Fibroblast of gingiva (primary cell): ENCODE measurements at regions not wholly inside any gene's neighbourhood (a gene's known extent, or its start where the extent isn't known, plus 50 kb on each side); places are given as distances from the start of the nearest gene placed in this dataset.
"Not testable (repeated sequence)": the region's sequence is repeated elsewhere in the genome, so short reads cannot be mapped to it uniquely, and the experiment has no call there.

Experiments used
- DNase-seq: peaks from one replicate; pipeline ENCODE4 v3.0.0-alpha.2; 2011; ENCODE audit warnings: low read depth

DNA sequence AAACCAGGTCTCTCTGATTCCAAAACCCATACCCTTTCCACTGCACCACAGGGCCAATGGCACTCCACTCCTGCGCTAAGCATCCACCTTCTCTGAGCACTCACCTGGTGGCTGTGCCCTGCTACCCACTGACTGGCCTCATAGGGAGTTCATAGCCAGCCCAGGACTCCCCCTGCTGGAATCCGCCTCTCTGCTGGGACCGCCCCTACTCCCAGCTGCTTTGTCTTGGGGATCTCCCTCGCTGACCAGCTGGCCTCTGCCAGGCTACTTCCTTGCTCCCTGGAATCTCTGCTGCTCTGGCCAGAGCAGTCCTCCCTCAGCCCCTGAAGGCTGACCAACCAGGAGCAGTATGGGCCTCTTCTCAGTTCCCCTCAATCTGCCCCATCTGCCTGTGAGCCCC lies 129.7 kb downstream of the FAXC start:
- no peak for DNase-seq

DNA sequence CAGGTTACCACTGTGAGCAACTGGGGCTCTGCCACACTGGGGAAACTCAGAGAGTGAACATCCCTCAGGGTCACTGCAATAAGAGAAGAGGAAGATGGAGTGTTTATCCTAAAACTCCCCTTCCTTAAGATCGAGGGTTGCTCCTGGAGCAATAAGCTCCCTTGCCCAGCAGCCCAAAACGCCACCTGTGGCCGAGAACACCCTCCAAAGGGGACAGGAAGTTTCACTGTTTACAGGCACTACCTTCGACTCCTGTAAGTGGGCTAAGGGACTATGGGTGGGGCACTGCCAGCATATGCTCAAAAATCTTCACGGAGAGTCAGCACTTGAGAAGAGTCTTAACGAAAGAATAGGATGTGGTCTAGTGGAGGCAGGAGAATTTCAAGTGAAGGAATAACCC lies 132.5 kb downstream of the FAXC start:
- DNase-seq: no peak

DNA sequence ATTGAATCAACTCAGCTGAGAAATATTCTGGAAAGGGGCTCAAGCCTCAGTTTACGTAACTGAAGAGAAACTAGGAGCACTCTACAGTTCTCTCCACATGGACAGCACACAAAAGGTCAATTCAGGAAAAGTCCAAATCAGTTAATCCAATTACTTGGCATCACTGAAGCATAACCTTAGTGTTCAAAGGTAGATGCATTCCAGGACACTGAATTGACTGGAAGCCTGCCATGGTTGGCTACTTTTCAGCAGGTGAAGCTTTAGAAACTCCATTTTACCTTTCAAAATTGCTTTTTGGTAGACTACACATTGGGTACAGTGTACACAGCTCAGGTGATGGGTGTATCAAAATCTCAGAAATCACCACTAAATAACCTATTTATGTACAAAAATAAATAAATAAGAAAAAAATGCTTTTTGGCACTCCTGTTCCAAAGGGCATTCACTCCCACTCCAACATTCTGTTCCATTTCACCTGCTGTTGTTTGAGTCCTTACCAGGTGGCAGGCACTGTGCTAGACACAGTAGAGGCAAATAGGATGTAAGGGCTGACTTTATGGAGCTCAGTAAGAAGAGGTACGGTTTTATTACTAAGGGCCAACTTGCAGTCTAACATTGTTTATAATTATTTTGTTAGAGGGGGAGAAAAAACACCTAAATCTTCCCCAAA lies 153.4 kb downstream of the FAXC start:
- DNase-seq: no peak

DNA sequence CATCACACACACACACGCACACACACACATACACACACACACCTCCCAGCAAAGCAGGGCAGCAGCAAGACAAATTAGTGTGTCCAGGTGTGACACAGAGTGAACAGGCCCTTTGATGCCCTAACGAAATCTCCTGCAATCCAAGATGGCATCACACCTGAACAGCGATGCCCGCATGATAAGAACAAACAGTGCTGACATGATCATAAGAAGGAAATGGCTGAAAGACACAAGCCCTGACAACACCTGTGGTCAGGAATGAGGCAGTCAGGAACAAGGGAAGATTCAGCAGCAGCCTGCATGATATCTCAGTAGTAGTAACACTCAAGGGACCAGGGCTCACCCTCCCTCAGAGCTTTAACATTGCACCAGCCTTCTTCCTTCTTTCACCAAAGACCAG lies 156.9 kb downstream of the FAXC start:
- no peak for DNase-seq

DNA sequence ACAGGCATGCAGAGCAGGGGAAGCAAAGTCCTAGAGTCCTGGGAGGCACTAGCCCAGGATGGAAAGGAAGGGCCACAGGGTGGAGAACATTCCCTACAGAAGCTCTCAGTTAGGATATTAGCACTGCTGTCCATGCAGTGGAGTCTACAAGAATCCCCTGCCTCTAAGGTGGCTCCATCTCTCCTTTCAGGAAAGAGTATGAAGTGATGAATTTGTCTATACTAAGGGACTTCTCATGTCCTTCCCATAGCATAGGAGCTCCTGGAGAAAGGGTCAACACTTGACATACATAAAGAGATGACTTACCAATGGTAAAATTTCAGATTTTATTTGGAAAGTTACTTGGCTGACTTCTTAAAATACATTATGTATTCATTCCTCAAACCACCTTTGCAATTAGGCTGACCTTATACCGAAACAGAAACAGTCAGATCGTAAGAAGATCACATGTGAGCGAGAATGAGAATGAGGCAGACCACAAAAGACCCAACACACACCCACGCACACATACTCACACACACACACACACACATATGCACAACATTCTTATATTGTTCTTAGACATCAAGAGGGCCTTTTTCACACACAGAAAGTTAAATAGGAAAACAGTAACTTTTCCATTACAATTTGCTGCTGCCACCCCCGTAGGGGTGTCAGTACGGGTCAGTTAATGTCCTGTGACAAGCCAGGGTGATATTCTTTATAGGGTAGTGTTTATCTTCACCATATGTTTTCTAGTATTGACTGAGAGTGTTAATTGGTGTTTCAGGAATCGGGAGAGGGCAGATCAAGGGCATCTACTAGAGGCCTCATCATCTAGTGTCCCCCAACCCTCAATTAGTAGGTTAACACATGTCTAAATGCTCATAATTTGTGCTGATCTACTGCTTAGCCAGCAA lies 159.4 kb downstream of the FAXC start:
- no peak for DNase-seq

DNA sequence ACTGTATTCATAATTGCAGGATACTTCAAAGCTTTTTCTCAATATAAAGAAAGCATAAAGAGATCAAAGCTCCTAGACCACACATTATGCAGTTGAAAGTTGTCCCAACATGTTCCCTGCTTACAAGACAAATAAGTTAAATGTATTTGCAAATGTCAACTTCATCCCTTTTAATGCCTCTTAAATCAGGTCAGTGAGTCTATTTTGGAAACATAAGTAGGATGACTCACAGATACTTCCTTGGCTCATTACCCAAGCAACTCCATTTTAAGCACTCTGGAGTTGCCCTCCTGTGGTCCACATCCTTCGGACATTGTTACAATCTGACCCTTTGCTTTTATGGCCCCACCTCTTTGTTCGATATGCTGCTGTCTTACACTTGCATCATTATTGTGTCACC lies 162.0 kb downstream of the FAXC start:
- DNase-seq: no peak

GRCh38 chr6:99186417-99186816 lies 163.1 kb downstream of the FAXC start:
- DNase-seq: no peak

- no peak for DNase-seq
These were observed 163.9 kb downstream of the FAXC start for GRCh38 chr6:99185525-99185924.

GRCh38 chr6:99184696-99185095 lies 164.8 kb downstream of the FAXC start:
- no peak for DNase-seq

DNA sequence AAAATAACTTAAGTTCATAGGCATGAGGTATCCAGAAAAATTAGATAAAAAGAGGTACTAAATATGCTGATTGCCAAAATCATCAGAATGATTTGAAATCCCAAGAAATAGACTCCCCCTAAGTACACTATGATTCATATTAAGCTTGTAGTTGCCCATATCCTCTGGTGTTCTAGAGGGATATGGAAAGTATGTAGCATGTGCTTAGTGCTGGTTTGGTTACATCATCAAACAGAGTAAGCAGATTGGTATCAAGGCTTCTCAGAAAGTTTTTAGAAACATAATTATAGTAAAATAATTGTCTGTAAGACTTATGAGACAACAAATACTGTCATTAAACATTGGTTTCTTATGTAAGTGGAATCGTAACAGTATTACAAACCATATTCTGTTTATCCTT lies 166.4 kb downstream of the FAXC start:
- DNase-seq: no peak

DNA sequence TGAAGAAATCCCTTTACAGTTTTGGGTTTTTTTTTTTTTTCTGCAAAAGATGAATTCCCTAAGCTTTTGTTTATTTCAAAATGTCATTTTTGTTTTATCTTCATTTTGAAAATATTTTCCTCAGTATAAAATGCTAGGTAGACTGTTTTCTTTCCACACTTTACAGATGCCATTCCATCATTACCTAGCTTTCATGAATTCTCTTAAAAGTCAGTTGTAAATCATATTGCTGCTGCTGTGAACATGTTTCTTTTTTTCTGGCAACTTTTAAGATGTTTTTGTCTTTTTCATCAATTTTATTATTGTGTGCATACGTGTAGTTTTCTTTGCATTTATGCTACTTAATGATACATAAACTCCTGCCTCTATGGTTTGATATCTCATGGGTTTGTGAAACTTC lies 168.3 kb downstream of the FAXC start:
- DNase-seq: no peak

GRCh38 chr6:99178168-99178567 lies 171.3 kb downstream of the FAXC start:
- no peak for DNase-seq

DNA sequence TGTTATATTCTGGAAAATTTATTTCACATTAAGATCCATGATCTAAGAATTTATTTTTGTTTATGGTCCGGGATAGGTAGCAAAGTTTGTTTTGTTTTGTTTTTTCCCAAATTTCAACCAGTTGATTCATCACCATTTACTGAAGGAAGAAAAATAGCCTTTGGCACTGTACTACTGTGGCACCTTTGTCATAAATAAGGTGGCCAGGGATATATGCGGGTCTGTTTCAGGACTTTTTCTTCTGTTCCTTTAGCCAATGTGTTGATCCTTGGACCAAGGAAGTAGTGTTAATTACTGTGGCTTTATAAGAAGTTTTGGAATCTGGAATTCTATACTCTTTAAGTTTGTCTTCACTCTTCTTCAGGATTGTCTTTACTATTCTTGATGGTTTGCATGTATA lies 171.7 kb downstream of the FAXC start:
- DNase-seq: no peak

DNA sequence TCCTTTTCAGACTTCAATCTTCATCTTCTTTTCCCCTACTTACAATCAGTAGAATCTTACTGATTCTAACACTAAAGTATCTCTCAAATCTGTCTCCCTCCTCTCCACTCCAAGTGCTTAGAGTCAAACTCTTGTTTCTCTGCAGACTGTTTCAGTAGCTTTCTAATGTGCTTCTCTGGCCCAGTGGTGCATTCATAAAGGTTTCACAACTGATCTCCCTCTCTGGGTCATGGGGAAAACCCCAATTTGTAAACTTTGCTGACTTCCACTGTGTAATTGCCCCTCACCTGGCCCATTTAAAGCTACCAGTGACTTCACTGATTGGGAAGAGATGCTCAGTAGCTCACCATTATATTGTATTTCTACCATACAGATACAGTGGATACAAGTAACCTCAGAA lies 183.6 kb downstream of the FAXC start:
- DNase-seq: no peak

DNA sequence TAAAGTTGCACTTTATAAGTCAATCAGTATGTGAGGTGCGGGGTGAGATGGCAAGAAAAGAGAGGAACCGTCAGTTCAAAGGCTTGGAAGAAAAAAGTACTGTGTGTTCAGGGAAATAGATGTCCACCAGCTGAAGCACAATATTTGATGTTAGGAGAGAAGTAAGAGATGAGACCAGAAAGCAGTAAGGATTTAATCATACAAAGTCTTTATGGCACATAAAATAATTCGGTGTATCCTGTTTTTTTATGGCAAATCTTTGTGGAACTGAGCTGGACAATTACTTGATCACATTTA lies 197.2 kb downstream of the FAXC start:
- no peak for DNase-seq

GRCh38 chr6:99151634-99152346 lies 197.7 kb downstream of the FAXC start:
- no peak for DNase-seq

DNA sequence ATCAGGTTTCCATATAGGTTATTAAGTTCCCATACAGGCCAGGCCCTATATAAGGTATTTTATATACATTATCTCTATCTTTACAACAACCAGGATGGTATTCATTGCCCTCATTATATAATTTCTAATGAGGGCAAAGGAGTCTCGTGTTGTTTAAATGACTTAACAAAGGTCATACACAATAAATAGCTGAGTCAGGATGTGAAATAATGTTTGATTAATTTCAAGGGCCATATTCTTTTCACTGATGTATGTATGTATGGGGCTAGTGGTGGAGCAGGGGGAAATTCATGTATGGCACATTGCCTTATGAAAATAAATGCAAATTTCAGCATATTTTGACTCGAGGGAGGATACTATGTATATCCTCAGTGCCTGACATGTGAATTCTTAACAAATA lies 200.7 kb downstream of the FAXC start:
- DNase-seq: no peak

DNA sequence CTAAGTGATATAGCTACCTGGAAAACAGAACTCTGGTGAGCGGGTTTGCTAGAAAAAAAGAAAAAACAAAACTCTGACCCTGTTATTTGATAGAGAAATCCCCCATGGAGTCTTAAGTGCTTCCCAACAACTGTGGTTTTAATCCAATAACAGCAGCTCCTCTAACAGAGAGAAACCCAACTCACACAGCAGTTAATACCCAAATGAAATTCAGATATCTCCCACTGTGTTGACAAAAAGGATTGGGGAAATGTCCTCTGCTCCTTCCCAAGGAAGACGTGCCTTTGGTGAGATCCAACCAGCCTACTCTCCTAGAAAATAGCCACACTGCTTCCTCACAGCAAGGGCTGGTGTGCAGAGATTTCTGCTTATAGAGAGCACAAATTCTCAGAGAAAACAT lies 200.4 kb upstream of the FBXL4 start:
- no peak for DNase-seq

GRCh38 chr6:99147206-99147605 lies 199.5 kb upstream of the FBXL4 start:
- no peak for DNase-seq

DNA sequence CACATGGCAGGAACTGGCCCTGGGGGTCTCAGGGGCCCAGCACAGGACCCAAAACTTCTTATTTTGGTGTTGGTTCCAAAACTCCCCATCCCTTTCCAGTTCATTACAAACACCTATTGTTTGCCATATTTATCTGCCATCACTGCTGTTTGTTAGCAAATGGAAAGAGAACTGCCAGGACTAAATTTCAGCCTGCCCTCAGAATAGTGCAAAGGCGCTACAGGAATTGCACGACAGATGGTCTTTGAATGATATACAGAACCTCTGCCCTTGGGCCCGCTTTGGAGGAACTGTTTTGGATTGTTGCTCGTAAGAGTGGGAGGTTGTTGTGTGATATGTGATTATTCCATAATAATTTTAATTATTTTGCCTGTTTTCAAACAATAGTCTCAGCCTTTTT lies 199.0 kb upstream of the FBXL4 start:
- no peak for DNase-seq

GRCh38 chr6:99145738-99146137 lies 198.0 kb upstream of the FBXL4 start:
- DNase-seq: no peak

GRCh38 chr6:99143108-99143861 lies 195.5 kb upstream of the FBXL4 start:
- DNase-seq: no peak

- DNase-seq: not testable (repeated sequence)
These were observed 194.2 kb upstream of the FBXL4 start for GRCh38 chr6:99141906-99142305.
